Uterus (tissue), 2 donors: ENCODE measurements at regions not wholly inside any gene's neighbourhood (a gene's known extent, or its start where the extent isn't known, plus 50 kb on each side); places are given as distances from the start of the nearest gene placed in this dataset.

Experiments
- CTCF ChIP-seq, 4 experiments: fragments of 200-600 bp in 2 of 4; fragments of 450-650 bp in 2 of 4; sonication (generic) in 2 of 4; IDR thresholded peaks; one replicate each; pipeline ENCODE4 v1.5.1; 2016 to 2019; ENCODE audit warnings: antibody characterized with exemption in 4 of 4, mild to moderate bottlenecking in 2 of 4, moderate library complexity in 1 of 4
- POLR2A ChIP-seq, 2 donors: fragments of 450-650 bp; IDR thresholded peaks; one replicate each; pipeline ENCODE4 v1.6.1; 2016; ENCODE audit warnings: antibody characterized with exemption in 2 of 2, mild to moderate bottlenecking in 1 of 2, moderate library complexity in 1 of 2

DNA sequence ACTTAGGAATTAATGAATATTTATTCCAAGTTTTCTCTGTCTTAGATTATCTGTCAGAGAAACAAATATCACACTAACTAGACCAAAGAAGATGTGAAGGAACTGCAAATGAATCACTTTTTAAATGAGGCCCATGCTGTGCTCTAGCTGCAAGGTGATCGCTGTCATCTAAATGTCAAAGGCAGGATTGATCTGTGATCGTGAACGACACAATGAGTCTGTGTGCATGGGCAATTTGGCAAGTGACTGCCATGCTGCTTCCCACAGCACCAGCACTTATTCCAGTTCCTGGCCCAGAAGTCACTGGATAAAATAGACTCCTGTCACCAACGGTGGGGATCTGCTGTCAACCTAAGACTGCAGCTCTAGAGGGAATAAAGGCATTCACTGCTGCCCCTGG is 141.2 kb downstream of the TRIM36 start:
- TF ChIP-seq CTCF (IDR thresholded peaks at IDR 0.05) = no peak
- no peak for TF ChIP-seq POLR2A (IDR thresholded peaks at IDR 0.05)
